ENCODE measurements at regions not wholly inside any gene's neighbourhood (a gene's known extent, or its start where the extent isn't known, plus 50 kb on each side); places are given as distances from the start of the nearest gene placed in this dataset.

GRCh38 chr11:19658344-19658743 lies 54.3 kb upstream of the NAV2 start:
- TF ChIP-seq CEBPB (IDR thresholded peaks at IDR 0.05; ENCODE audit: low read depth, low read length) (no peak), CTCF (conservative IDR thresholded peaks at IDR 0.05; ENCODE audit: low read depth, low read length) (no peak), USF2 (IDR thresholded peaks at IDR 0.05; ENCODE audit: low read depth, low read length) (no peak), POLR2A (IDR thresholded peaks at IDR 0.05; ENCODE audit: low read depth, low read length) (no peak), MAZ (IDR thresholded peaks at IDR 0.05; ENCODE audit: borderline replicate concordance, low read depth, low read length) (no peak), CHD1 (IDR thresholded peaks at IDR 0.05; ENCODE audit: low read depth, low read length) (no peak), BHLHE40 (IDR thresholded peaks at IDR 0.05; ENCODE audit: low read depth, low read length) (no peak), RCOR1 (IDR thresholded peaks at IDR 0.05; ENCODE audit: insufficient replicate concordance, low read length) (no peak), RAD21 (IDR thresholded peaks at IDR 0.05; ENCODE audit: low read length) (no peak), MAFK (IDR thresholded peaks at IDR 0.05; ENCODE audit: low read depth, low read length) (no peak), MXI1 (IDR thresholded peaks at IDR 0.05; ENCODE audit: borderline replicate concordance, low read depth, low read length) (no peak)
- TF ChIP-seq, protein P1, sequence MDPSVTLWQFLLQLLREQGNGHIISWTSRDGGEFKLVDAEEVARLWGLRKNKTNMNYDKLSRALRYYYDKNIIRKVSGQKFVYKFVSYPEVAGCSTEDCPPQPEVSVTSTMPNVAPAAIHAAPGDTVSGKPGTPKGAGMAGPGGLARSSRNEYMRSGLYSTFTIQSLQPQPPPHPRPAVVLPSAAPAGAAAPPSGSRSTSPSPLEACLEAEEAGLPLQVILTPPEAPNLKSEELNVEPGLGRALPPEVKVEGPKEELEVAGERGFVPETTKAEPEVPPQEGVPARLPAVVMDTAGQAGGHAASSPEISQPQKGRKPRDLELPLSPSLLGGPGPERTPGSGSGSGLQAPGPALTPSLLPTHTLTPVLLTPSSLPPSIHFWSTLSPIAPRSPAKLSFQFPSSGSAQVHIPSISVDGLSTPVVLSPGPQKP (IDR thresholded peaks at IDR 0.05; ENCODE audit: borderline replicate concordance, low read depth, low read length): no peak
